BLaER1 treated with 17β-estradiol and CSF1 and Interleukin-3, amounts not matched to agents 10 nM and 100 nM (cell line): ENCODE measurements at regions not wholly inside any gene's neighbourhood (a gene's known extent, or its start where the extent isn't known, plus 50 kb on each side); places are given as distances from the start of the nearest gene placed in this dataset.

Experiments used
- H3K27ac ChIP-seq, 11 experiments: shearing (Covaris generic); formaldehyde crosslinking; 2 replicates each; pipeline ENCODE4 v1.8.1; 2022
- H3K27me3 ChIP-seq, 11 experiments: shearing (Covaris generic); formaldehyde crosslinking; 2 replicates each; pipeline ENCODE4 v1.8.1; 2022
- H3K36me3 ChIP-seq, 11 experiments: shearing (Covaris generic); formaldehyde crosslinking; 2 replicates each; pipeline ENCODE4 v1.8.1; 2022
- H3K4me1 ChIP-seq, 10 experiments: shearing (Covaris generic); formaldehyde crosslinking; 2 replicates each; pipeline ENCODE4 v1.8.1; 2022
- H3K4me2 ChIP-seq, 11 experiments: shearing (Covaris generic); formaldehyde crosslinking; 2 replicates each; pipeline ENCODE4 v1.8.1; 2022
- H3K4me3 ChIP-seq, 10 experiments: shearing (Covaris generic); formaldehyde crosslinking; 2 replicates each; pipeline ENCODE4 v1.8.1; 2022
- H3K9ac ChIP-seq, 11 experiments: shearing (Covaris generic); formaldehyde crosslinking; 2 replicates each; pipeline ENCODE4 v1.8.1; 2022
- H3K9me3 ChIP-seq, 11 experiments: shearing (Covaris generic); formaldehyde crosslinking; replicated peaks in 1 of 11; 2 replicates each; pipeline ENCODE4 v1.8.1; 2022
- H4K20me1 ChIP-seq, 11 experiments: shearing (Covaris generic); formaldehyde crosslinking; 2 replicates each; pipeline ENCODE4 v1.8.1; 2022
- Cebpa-rat ChIP-seq, 11 experiments: shearing (Covaris generic); IDR thresholded peaks; 2 replicates each; pipeline ENCODE4 v1.8.1; 2022

DNA sequence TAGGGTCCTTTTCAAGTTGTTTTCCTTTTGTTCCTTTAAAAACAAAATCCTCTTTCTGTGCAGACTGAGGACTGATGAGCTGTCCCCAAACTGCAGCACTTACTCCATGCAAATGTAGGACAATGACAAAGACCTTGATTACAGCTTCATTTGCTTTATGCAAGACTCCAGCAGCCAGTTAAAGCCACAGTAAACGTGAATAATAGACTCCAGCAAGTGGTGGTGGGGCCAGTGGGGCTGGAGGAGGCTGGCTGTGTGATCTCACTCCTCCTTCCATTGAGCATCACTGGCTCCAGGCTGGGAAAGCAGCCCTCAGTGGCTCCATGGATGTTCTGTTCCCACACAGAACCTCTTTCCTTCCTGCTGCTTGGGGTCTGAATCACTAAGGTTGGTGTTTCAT lies 306.0 kb upstream of the CELF4 start:
- no peaks in the 10 kb centered on the region for H3K36me3 ChIP-seq
- H3K4me3 ChIP-seq, result no peak overlapping the region
- H3K4me2 ChIP-seq, result no peak overlapping the region
- H3K9ac ChIP-seq, result no peak overlapping the region
- H4K20me1 ChIP-seq, result no peaks in the 10 kb centered on the region
- no peaks in the 10 kb centered on the region for H3K9me3 ChIP-seq
- no peaks in the 10 kb centered on the region for H3K27me3 ChIP-seq
- TF ChIP-seq Cebpa-rat (IDR thresholded peaks at IDR 0.05), result no peak
- H3K27ac ChIP-seq, result no peak overlapping the region
- H3K4me1 ChIP-seq, result no peaks in the 10 kb centered on the region

DNA sequence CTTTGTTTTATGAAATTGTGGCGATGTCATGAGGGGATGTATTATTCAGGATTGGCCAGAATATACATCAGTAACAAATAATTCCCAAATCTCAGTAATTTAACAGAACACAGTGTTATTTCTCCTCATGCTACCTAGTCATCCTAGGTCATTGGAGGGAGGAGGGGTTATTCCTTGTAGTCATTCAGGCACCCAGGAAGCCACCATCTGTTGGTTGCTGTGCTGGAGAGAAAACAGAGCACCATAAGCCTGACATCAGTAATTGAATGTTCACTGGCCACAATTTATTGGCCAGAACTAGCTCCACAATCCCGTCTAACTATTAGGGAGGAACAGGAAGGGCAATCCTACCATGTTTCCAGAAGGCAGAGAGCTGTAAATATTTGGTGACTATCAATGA lies 303.5 kb upstream of the CELF4 start:
- Histone ChIP-seq H3K9me3 (peaks cover 0 to 11% (median 0%) of the 10 kb centered on the region in 11 experiments; a peak in 1 of 22 replicates), H3K4me1 (peaks cover 0 to 11% (median 0%) of the 10 kb centered on the region in 10 experiments; a peak in 4 of 20 replicates), H3K4me2 (no peak overlapping the region), H4K20me1 (no peaks in the 10 kb centered on the region), H3K27ac (no peak overlapping the region), H3K27me3 (no peaks in the 10 kb centered on the region), H3K36me3 (no peaks in the 10 kb centered on the region), H3K9ac (no peak overlapping the region), H3K4me3 (no peak overlapping the region)
- TF ChIP-seq Cebpa-rat (IDR thresholded peaks at IDR 0.05), result no peak

DNA sequence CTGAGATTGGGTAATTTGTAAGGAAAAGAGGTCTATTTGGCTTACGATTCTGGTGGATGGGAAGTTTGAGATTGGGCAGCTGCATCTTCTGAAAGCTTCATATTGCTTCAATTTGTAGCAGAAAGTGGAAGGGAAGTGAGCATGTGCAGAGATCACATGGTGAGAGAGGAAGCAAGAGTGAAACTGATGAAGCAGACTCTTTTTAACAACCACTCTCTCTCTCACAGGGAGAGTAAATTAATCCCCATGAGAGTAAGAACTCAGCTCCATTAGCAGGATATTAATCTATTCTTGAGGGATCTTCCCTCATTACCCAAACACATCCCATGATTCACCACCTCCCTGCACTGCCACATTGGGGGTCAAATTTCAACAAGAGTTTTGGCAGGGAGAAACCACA lies 298.5 kb upstream of the CELF4 start:
- H3K27ac ChIP-seq, result peak overlapping the region in 1 of 11 experiments; percentile 51; a peak in 3 of 22 replicates
- no peak for TF ChIP-seq Cebpa-rat (IDR thresholded peaks at IDR 0.05)
- no peaks in the 10 kb centered on the region for H4K20me1 ChIP-seq
- no peaks in the 10 kb centered on the region for H3K36me3 ChIP-seq
- H3K4me2 ChIP-seq, result peak overlapping the region in 3 of 11 experiments; percentile 24 to 60 (median 54); a peak in 4 of 22 replicates
- peaks cover 0 to 21% (median 0%) of the 10 kb centered on the region in 11 experiments; a peak in 3 of 22 replicates for H3K9me3 ChIP-seq
- H3K27me3 ChIP-seq, result no peaks in the 10 kb centered on the region
- H3K9ac ChIP-seq, result no peak overlapping the region
- H3K4me3 ChIP-seq, result no peak overlapping the region; a peak in 1 of 20 replicates
- H3K4me1 ChIP-seq, result peaks cover 0 to 25% (median 0%) of the 10 kb centered on the region in 10 experiments; a peak in 4 of 20 replicates

DNA sequence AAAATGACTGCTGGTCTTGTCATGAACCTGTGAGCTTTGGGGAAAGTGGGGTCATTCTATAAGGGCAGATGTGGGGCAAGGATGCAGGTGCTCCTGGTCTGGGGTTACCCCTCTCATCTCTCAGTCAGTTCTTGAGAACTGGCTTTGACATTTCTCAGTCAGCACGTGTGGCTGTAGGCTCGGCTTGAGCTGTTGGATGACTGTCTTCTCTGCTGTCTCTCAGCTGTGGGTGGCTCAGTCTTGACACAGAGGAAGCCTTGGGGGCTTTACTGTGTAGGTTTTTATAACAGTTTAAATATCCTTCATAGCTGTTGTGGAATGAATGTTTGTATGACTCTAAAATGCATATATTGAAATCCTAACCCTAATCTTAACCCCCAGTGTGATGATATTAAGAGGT lies 296.4 kb upstream of the CELF4 start:
- Histone ChIP-seq H3K9me3 (peaks cover 0 to 24% (median 0%) of the 10 kb centered on the region in 11 experiments; a peak in 4 of 22 replicates), H3K4me3 (no peak overlapping the region), H3K9ac (no peak overlapping the region), H3K4me2 (no peak overlapping the region), H3K27me3 (no peaks in the 10 kb centered on the region), H3K27ac (no peak overlapping the region), H3K4me1 (peaks cover 0 to 25% (median 0%) of the 10 kb centered on the region in 10 experiments; a peak in 4 of 20 replicates), H3K36me3 (no peaks in the 10 kb centered on the region), H4K20me1 (no peaks in the 10 kb centered on the region)
- TF ChIP-seq Cebpa-rat (IDR thresholded peaks at IDR 0.05), result no peak

DNA sequence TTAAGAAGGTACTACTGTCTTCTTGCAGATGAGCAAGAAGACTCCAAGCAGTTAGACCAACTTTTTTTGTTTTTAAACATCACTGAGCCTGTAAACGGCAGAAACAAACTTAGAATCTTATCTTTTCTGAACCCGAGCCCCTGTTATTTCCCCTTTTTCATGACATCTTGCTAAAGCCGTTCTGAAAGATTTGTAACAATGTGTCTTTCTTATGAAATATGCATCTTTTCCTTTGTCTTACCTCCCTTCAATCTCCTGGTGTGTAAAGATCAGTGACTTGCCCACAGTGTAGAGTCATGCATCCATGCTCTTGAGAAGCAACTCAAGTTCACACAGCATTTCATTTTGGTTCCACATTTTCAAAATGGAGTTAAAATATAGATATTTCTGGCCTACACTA lies 288.8 kb upstream of the CELF4 start:
- Histone ChIP-seq H3K4me3 (no peak overlapping the region), H3K4me2 (peak overlapping the region in 3 of 11 experiments; percentile 7 to 88 (median 72); a peak in 3 of 22 replicates), H3K27me3 (no peaks in the 10 kb centered on the region), H3K4me1 (peaks cover 0 to 24% (median 0%) of the 10 kb centered on the region in 10 experiments; a peak in 6 of 20 replicates), H3K27ac (no peak overlapping the region), H3K36me3 (no peaks in the 10 kb centered on the region), H4K20me1 (no peaks in the 10 kb centered on the region), H3K9me3 (peaks cover 0 to 17% (median 4%) of the 10 kb centered on the region in 11 experiments; a peak in 9 of 22 replicates), H3K9ac (no peak overlapping the region)
- no peak for TF ChIP-seq Cebpa-rat (IDR thresholded peaks at IDR 0.05)

DNA sequence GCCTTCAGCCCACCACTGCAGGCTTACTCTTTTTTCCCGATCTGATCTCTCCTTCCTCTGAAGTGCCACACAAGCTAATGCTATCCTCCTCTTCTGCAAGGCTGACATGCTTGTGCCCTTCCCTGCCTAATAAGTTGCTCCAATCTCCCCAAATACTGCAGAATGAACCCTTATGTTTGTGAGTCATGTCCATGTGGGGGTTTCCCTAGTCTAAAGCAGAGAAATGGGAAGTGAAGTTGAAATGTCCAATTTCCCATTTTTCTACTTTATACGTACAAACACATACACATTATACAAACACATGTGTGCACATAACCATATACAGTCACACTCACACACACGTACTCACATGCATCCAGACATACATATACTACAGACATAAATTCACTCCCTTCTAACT lies 288.1 kb upstream of the CELF4 start:
- no peak for TF ChIP-seq Cebpa-rat (IDR thresholded peaks at IDR 0.05)
- Histone ChIP-seq H3K9ac (no peak overlapping the region), H3K27ac (peak overlapping the region in 2 of 11 experiments; percentile 26 to 46; a peak in 3 of 22 replicates), H3K4me1 (peaks cover 0 to 24% (median 0%) of the 10 kb centered on the region in 10 experiments; a peak in 6 of 20 replicates), H3K4me3 (no peak overlapping the region), H3K36me3 (no peaks in the 10 kb centered on the region), H3K27me3 (no peaks in the 10 kb centered on the region), H4K20me1 (no peaks in the 10 kb centered on the region), H3K9me3 (peaks cover 0 to 17% (median 4%) of the 10 kb centered on the region in 11 experiments; a peak in 9 of 22 replicates), H3K4me2 (peak overlapping the region in 3 of 11 experiments; percentile 46 to 88 (median 72); a peak in 6 of 22 replicates)

DNA sequence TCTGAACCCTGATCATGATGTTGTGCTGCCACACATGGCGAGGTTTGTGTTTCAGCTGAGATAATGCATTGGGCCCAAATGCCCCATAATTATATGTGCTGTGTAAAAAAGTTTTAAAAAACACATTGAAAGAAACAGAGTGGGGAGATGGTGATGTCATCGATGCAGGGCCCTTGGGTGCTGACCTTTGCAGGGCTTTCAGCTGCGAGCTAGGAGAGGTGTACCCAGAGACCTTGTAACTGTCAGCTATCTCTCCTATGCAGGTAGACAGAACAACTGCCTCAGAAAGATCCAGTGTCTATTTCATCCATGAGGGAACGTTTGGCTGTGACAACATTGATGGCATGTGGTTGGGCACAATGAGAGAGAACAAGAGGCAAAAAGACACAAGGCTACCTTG lies 286.9 kb upstream of the CELF4 start:
- no peak for TF ChIP-seq Cebpa-rat (IDR thresholded peaks at IDR 0.05)
- Histone ChIP-seq H4K20me1 (no peaks in the 10 kb centered on the region), H3K4me2 (peak overlapping the region in 2 of 11 experiments; percentile 72 to 88; a peak in 3 of 22 replicates), H3K27ac (no peak overlapping the region), H3K9me3 (peaks cover 0 to 17% (median 4%) of the 10 kb centered on the region in 11 experiments; a peak in 9 of 22 replicates), H3K36me3 (no peaks in the 10 kb centered on the region), H3K9ac (no peak overlapping the region), H3K4me3 (no peak overlapping the region), H3K27me3 (no peaks in the 10 kb centered on the region), H3K4me1 (peaks cover 0 to 24% (median 0%) of the 10 kb centered on the region in 10 experiments; a peak in 6 of 20 replicates)

DNA sequence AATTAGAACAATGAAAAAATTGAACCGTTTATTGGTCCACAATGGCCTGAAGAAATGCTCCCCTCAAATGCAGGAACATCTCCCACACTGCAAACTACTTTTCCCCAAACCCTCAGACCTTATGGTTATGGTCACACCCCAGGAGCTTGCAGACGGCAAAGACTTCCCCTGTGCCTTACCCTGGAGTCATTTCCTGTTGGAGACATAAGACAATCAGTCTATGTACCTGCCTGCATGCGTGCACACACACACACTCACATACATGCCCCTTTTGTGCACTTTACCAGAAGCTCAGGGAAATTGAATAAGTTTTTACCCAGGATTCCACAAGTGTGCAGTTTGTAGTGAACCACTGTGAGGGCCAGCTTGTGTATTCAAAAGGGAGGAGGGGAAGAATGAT lies 281.9 kb upstream of the CELF4 start:
- Histone ChIP-seq H3K27me3 (no peaks in the 10 kb centered on the region), H3K4me3 (no peak overlapping the region), H3K36me3 (no peaks in the 10 kb centered on the region), H3K9me3 (no peaks in the 10 kb centered on the region), H4K20me1 (no peaks in the 10 kb centered on the region), H3K4me1 (peaks cover 0 to 3% (median 0%) of the 10 kb centered on the region in 10 experiments; a peak in 4 of 20 replicates), H3K4me2 (no peak overlapping the region), H3K9ac (no peak overlapping the region), H3K27ac (no peak overlapping the region)
- TF ChIP-seq Cebpa-rat (IDR thresholded peaks at IDR 0.05), result no peak

DNA sequence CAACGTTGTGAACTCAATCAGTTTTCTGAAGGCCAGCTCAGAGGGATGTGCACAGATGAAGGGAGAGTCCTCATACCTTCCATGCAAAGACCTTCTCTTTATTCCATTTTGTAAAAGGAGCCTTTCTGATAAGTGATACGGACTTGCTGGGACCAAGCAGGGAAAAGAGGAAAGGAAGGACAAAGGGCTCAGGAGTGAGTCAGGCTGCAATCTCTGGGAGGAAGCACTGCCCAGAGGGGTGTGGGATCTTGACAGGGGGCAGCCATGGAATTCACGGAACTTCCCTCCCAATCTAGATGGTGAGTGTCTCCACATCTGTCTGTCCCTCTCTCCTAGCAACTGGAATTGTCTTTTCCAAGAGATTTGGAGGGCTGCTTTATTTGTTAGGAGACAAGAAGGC lies 281.4 kb upstream of the CELF4 start:
- no peak overlapping the region for H3K4me3 ChIP-seq
- no peak overlapping the region for H3K4me2 ChIP-seq
- no peak for TF ChIP-seq Cebpa-rat (IDR thresholded peaks at IDR 0.05)
- H3K9ac ChIP-seq, result no peak overlapping the region
- H3K9me3 ChIP-seq, result no peaks in the 10 kb centered on the region
- no peaks in the 10 kb centered on the region for H3K36me3 ChIP-seq
- no peaks in the 10 kb centered on the region for H4K20me1 ChIP-seq
- H3K27me3 ChIP-seq, result no peaks in the 10 kb centered on the region
- H3K4me1 ChIP-seq, result no peaks in the 10 kb centered on the region
- no peak overlapping the region for H3K27ac ChIP-seq

DNA sequence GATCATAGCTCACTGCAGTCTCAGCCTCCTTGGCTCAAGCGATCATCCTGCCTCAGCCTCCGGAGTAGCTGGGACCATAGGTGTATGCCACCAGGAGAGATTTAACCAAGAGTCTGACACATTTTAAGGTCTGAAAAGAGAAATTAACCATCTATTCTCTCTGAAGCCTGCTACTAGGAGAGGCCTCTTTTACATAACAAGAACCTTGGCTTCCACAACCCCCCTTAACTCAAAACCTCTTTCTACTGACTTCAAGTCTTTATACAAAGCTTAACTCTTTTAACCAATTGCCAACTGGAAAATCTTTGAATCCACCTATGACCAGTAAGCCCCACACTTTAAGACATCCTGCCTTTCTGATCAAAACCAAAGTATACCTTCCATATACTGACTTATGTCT lies 279.9 kb upstream of the CELF4 start:
- Histone ChIP-seq H3K4me3 (no peak overlapping the region), H3K4me2 (no peak overlapping the region), H3K9ac (no peak overlapping the region), H3K4me1 (no peaks in the 10 kb centered on the region), H3K36me3 (no peaks in the 10 kb centered on the region), H4K20me1 (no peaks in the 10 kb centered on the region), H3K27ac (no peak overlapping the region), H3K9me3 (peaks cover 0 to 5% (median 0%) of the 10 kb centered on the region in 11 experiments; a peak in 2 of 22 replicates), H3K27me3 (no peaks in the 10 kb centered on the region)
- TF ChIP-seq Cebpa-rat (IDR thresholded peaks at IDR 0.05), result no peak
